ENCODE measurements at regions not wholly inside any gene's neighbourhood (a gene's known extent, or its start where the extent isn't known, plus 50 kb on each side); places are given as distances from the start of the nearest gene placed in this dataset.

GRCh38 chr20:56829788-56830385 is 200.8 kb downstream of the TFAP2C start:
- no peak for DNase-seq (ENCODE audit: low read depth)
- no peak for TF ChIP-seq CTCF (conservative IDR thresholded peaks at IDR 0.05; ENCODE audit: low read depth, low read length)
- no peak overlapping the region for H3K4me3 ChIP-seq (ENCODE audit: low read length)

DNA sequence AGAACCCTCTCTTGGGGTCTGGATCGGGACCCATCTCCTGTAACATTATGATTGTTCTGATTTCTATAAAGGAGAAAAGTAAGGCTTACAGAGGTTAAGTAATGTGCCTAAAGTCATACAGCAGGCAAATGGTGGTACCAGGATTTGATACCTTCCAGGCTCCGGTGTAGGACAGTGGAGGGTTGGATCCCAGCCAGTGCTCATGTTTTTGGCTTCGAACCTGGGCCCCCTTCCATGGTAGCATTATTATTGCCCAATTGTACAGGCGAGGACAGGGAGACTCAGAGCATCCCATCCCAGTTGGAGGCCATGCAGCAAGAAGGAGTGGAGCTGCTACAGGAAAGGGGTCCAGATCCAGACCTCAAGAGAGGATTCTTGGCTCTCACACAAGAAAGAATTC is 202.7 kb downstream of the TFAP2C start:
- H3K4me3 ChIP-seq (ENCODE audit: low read length): no peak overlapping the region
- DNase-seq (ENCODE audit: low read depth): no peak
- TF ChIP-seq CTCF (conservative IDR thresholded peaks at IDR 0.05; ENCODE audit: low read depth, low read length): no peak

- TF ChIP-seq CTCF (conservative IDR thresholded peaks at IDR 0.05; ENCODE audit: low read depth, low read length): no peak
- H3K4me3 ChIP-seq (ENCODE audit: low read length): no peak overlapping the region
These were observed 204.3 kb downstream of the TFAP2C start for GRCh38 chr20:56833427-56833826.

GRCh38 chr20:56835829-56836550 is 206.9 kb downstream of the TFAP2C start:
- no peak for TF ChIP-seq CTCF (conservative IDR thresholded peaks at IDR 0.05; ENCODE audit: low read depth, low read length)
- no peak overlapping the region for H3K4me3 ChIP-seq (ENCODE audit: low read length)
- DNase-seq (ENCODE audit: low read depth): no peak

More at GRCh38 chr20:56833427-56833826, 204.3 kb downstream of the TFAP2C start:
- no peak for DNase-seq (ENCODE audit: low read depth)

DNA sequence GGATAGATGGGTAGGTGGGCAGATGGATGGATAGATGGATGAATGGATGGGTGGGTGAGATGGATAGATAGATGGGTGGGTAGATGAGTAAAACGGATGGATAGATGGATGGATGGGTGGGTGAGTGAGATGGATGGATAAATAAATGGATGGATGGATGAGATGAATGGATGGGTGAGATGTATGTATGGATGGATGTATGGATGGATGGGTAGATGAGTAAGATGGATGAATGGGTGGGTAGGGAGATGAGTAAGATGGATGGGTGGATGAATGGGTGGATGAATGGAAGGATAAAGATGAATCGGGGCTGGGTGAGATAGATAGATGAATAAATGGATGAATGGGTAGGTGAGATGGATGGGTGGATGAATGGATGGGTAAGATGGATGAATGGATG is 210.1 kb downstream of the TFAP2C start:
- no peak for DNase-seq (ENCODE audit: low read depth)
- H3K4me3 ChIP-seq (ENCODE audit: low read length): no peak overlapping the region
- no peak for TF ChIP-seq CTCF (conservative IDR thresholded peaks at IDR 0.05; ENCODE audit: low read depth, low read length)

GRCh38 chr20:56839786-56840185 is 210.7 kb downstream of the TFAP2C start:
- no peak overlapping the region for H3K4me3 ChIP-seq (ENCODE audit: low read length)
- TF ChIP-seq CTCF (conservative IDR thresholded peaks at IDR 0.05; ENCODE audit: low read depth, low read length): no peak
- no peak for DNase-seq (ENCODE audit: low read depth)

DNA sequence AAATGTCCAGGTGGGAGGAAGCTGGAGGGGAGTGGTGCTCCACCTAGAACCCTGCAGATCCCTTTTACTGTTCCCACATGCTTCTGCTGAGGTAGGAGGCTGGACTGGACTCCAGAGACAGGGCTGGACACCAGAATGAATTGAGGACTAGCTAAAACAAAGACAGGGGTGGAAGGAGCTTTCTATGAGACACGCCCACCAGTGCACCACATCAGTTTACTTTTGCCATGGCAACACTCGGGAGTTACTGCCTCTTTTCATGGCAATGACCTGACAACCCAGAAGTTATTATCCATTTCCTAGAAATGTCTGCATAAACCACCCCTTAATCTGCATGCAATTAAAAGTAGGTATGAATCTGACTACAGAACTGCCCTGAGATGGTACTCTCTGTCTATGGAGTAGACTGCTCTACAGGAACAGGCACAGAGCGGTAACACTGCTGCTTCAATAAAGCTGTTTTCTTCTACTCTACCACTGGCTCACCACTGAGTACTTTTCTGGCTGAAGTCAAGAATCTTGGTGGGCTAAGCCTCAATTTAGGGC is 211.7 kb downstream of the TFAP2C start:
- no peak for DNase-seq (ENCODE audit: low read depth)
- no peak for TF ChIP-seq CTCF (conservative IDR thresholded peaks at IDR 0.05; ENCODE audit: low read depth, low read length)

More for the DNA sequence above, 211.7 kb downstream of the TFAP2C start:
- no peak overlapping the region for H3K4me3 ChIP-seq (ENCODE audit: low read length)

Measured in retinal pigment epithelial cell (primary cell).